Astrocyte (in vitro differentiated cells and primary cell): ENCODE measurements at regions not wholly inside any gene's neighbourhood (a gene's known extent, or its start where the extent isn't known, plus 50 kb on each side); places are given as distances from the start of the nearest gene placed in this dataset.

ENCODE experiments used
- DNase-seq: peaks from one replicate; pipeline ENCODE4 v3.0.0-alpha.2; 2010; ENCODE audit warnings: low read depth
- FAIRE-seq: peaks from 2 replicates; lab custom pipeline; 2011; peaks lifted over from hg19 to GRCh38; lab: Jason Lieb, UNC
- H2AFZ ChIP-seq: 2 replicates; pipeline ENCODE4 v1.6.0; 2012; ENCODE audit warnings: low read depth, low read length, inconsistent platforms
- H3K27ac ChIP-seq: 2 replicates; pipeline ENCODE4 v1.5.1; 2011; ENCODE audit warnings: low read depth, low read length, inconsistent platforms
- H3K27me3 ChIP-seq: 2 replicates; pipeline ENCODE4 v1.6.0; 2011; ENCODE audit warnings: low read length, inconsistent platforms; ENCODE audit not compliant: insufficient read depth
- H3K36me3 ChIP-seq: 2 replicates; pipeline ENCODE4 v1.5.1; 2011; ENCODE audit warnings: low read length, inconsistent platforms; ENCODE audit not compliant: insufficient read depth
- H3K4me1 ChIP-seq: 2 replicates; pipeline ENCODE4 v1.5.1; 2011; ENCODE audit warnings: low read length, inconsistent platforms; ENCODE audit not compliant: insufficient read depth
- H3K4me2 ChIP-seq: 2 replicates; pipeline ENCODE4 v1.6.0; 2012; ENCODE audit warnings: low read length, inconsistent platforms
- H3K4me3 ChIP-seq: 2 replicates; pipeline ENCODE4 v1.5.1; 2011; ENCODE audit warnings: low read depth, mild to moderate bottlenecking, low read length, inconsistent platforms; ENCODE audit not compliant: insufficient read depth
- H3K79me2 ChIP-seq: 2 replicates; pipeline ENCODE4 v1.6.0; 2012; ENCODE audit warnings: mild to moderate bottlenecking, low read length, inconsistent platforms; ENCODE audit not compliant: insufficient read depth
- H3K9ac ChIP-seq: 2 replicates; pipeline ENCODE4 v1.6.0; 2012; ENCODE audit warnings: mild to moderate bottlenecking, low read length, inconsistent platforms
- H3K9me3 ChIP-seq: 2 replicates; pipeline ENCODE4 v1.5.1; 2012; ENCODE audit warnings: low read depth, mild to moderate bottlenecking, low read length, inconsistent platforms; ENCODE audit not compliant: insufficient read depth
- H4K20me1 ChIP-seq: 2 replicates; pipeline ENCODE4 v1.6.0; 2012; ENCODE audit warnings: low read length, inconsistent platforms; ENCODE audit not compliant: insufficient read depth
- H3K27ac Mint-ChIP-seq: one replicate; pipeline ENCODE4 v1.8.0; 2021; ENCODE audit warnings: mild to moderate bottlenecking, mixed read lengths; ENCODE audit not compliant: unreplicated experiment
- H3K27me3 Mint-ChIP-seq: one replicate; pipeline ENCODE4 v1.8.0; 2021; ENCODE audit warnings: low read depth, mixed read lengths; ENCODE audit not compliant: unreplicated experiment
- H3K36me3 Mint-ChIP-seq: one replicate; pipeline ENCODE4 v1.8.0; 2021; ENCODE audit warnings: low read depth, mixed read lengths; ENCODE audit not compliant: unreplicated experiment
- H3K4me1 Mint-ChIP-seq: one replicate; pipeline ENCODE4 v1.8.0; 2021; ENCODE audit warnings: low read depth, mixed read lengths; ENCODE audit not compliant: unreplicated experiment
- H3K4me3 Mint-ChIP-seq: one replicate; pipeline ENCODE4 v1.8.0; 2021; ENCODE audit warnings: mild to moderate bottlenecking, moderate library complexity, mixed read lengths; ENCODE audit not compliant: unreplicated experiment
- H3K9me3 Mint-ChIP-seq: one replicate; pipeline ENCODE4 v1.8.0; 2021; ENCODE audit warnings: mild to moderate bottlenecking, mixed read lengths; ENCODE audit not compliant: unreplicated experiment
- EZH2 ChIP-seq: IDR thresholded peaks from 2 replicates; pipeline ENCODE4 v1.6.1; 2012; ENCODE audit warnings: mild to moderate bottlenecking, low read length, inconsistent platforms; ENCODE audit not compliant: insufficient read depth
- TF ChIP-seq, protein P1 (sequence below): IDR thresholded peaks from 2 replicates; pipeline ENCODE4 v1.5.1; 2011; ENCODE audit warnings: low read depth, mild to moderate bottlenecking, inconsistent platforms, low read length, moderate library complexity; ENCODE audit not compliant: insufficient read depth

DNA sequence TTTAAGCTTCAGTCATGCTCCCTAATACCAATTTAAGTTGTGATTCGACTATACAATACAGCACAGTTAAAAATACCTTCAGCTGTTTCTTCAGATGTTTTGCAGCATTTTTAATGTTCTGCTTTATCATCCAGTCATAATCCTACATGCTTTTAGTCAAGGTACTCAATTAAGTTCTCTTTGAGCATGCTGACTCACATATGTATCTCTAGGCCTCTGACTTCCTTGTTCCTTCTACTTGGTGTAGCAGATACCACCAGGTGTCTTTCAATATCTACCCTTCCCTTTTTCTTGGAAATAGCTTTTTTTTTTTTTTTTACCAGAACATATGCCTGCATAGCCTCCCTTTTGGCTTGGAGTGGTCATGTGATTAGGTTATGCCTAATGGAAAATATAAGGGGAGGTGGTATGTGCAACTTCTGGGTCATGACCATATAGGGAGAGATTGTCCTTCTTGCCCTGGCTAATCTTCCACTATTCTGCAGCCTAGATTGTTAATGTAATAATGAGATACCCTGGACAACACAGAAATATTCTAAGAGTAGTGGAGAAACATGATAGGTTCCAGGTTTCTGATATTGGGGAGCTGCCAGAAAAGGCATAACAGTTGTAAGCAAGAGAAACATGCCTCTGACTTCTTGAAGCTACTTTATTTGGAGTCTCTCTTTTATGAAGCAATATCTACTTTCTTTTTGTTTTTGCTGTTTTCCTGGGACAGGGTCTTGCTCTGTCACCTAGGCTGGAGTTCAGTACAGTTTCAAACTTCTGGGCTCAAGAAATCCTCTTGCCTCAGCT, 737.2 kb upstream of the SLIT2 start:
- no peak overlapping the region for H3K4me2 ChIP-seq
- H3K9me3 ChIP-seq: no peaks in the 10 kb centered on the region
- no peaks in the 10 kb centered on the region for H3K27me3 ChIP-seq
- DNase-seq (no peak), FAIRE-seq (no peak)
- no peaks in the 10 kb centered on the region for H3K36me3 ChIP-seq
- no peak overlapping the region for H3K27ac Mint-ChIP-seq
- H3K4me1 Mint-ChIP-seq: no peaks in the 10 kb centered on the region
- H3K4me1 ChIP-seq: no peaks in the 10 kb centered on the region
- TF ChIP-seq EZH2: no peak
- TF ChIP-seq, protein P1, sequence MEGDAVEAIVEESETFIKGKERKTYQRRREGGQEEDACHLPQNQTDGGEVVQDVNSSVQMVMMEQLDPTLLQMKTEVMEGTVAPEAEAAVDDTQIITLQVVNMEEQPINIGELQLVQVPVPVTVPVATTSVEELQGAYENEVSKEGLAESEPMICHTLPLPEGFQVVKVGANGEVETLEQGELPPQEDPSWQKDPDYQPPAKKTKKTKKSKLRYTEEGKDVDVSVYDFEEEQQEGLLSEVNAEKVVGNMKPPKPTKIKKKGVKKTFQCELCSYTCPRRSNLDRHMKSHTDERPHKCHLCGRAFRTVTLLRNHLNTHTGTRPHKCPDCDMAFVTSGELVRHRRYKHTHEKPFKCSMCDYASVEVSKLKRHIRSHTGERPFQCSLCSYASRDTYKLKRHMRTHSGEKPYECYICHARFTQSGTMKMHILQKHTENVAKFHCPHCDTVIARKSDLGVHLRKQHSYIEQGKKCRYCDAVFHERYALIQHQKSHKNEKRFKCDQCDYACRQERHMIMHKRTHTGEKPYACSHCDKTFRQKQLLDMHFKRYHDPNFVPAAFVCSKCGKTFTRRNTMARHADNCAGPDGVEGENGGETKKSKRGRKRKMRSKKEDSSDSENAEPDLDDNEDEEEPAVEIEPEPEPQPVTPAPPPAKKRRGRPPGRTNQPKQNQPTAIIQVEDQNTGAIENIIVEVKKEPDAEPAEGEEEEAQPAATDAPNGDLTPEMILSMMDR: no peak
- H2AFZ ChIP-seq: no peak overlapping the region
- no peaks in the 10 kb centered on the region for H3K27me3 Mint-ChIP-seq
- H3K4me3 ChIP-seq: no peak overlapping the region
- no peaks in the 10 kb centered on the region for H4K20me1 ChIP-seq
- H3K79me2 ChIP-seq: no peaks in the 10 kb centered on the region
- no peaks in the 10 kb centered on the region for H3K36me3 Mint-ChIP-seq
- H3K9me3 Mint-ChIP-seq: no peaks in the 10 kb centered on the region
- no peak overlapping the region for H3K4me3 Mint-ChIP-seq
- H3K9ac ChIP-seq: no peak overlapping the region
- H3K27ac ChIP-seq: no peak overlapping the region

DNA sequence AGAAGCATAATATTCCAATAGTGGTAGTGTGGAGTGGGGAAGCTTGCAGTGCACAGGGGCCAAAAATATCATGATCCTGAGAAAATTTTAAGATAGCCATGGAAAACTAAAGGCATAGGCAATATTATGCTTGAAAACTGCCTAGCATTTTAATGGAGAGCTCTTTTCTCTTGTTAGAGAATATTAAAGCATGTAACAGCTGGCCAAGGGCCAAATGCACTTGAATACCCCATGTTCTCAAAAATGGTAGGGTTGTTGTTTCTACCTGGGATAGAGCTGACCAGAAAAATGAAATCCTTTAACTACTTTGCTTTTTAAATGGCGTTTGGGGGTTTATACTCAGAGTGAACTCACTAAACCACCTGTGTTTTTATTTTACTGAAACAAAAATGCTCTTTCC, 739.6 kb upstream of the SLIT2 start:
- no peak overlapping the region for H2AFZ ChIP-seq
- H3K27ac Mint-ChIP-seq: no peak overlapping the region
- H3K4me3 ChIP-seq: no peak overlapping the region
- H3K4me1 Mint-ChIP-seq: no peaks in the 10 kb centered on the region
- H3K4me3 Mint-ChIP-seq: no peak overlapping the region
- H3K9me3 ChIP-seq: no peaks in the 10 kb centered on the region
- no peaks in the 10 kb centered on the region for H3K27me3 ChIP-seq
- H3K36me3 Mint-ChIP-seq: no peaks in the 10 kb centered on the region
- H3K9me3 Mint-ChIP-seq: no peaks in the 10 kb centered on the region
- TF ChIP-seq EZH2: no peak
- TF ChIP-seq, protein P1: no peak
- no peak for DNase-seq
- no peaks in the 10 kb centered on the region for H3K27me3 Mint-ChIP-seq
- H3K9ac ChIP-seq: no peak overlapping the region
- H3K4me1 ChIP-seq: no peaks in the 10 kb centered on the region
- no peaks in the 10 kb centered on the region for H3K79me2 ChIP-seq
- no peak overlapping the region for H3K27ac ChIP-seq
- H3K4me2 ChIP-seq: no peak overlapping the region
- no peaks in the 10 kb centered on the region for H3K36me3 ChIP-seq
- no peaks in the 10 kb centered on the region for H4K20me1 ChIP-seq
- no peak for FAIRE-seq

DNA sequence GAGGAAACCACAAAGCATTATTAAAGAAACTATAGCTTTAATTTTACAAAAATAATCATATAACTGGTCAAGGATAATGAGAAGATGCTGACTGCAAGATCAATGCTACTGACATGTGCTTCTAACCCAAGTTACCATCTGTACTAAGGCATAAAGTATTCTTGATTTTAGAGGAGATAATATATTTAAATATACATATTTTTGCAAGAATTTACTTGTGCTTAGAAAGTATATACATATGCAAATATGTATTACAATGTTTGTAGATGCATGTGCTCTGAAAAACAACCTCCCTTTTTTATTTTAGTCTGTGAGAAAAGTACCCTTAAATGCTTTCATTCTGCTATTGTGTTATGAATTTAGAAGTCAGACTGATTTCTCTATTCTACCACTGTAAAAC, 740.7 kb upstream of the SLIT2 start:
- H3K9ac ChIP-seq: no peak overlapping the region
- H4K20me1 ChIP-seq: no peaks in the 10 kb centered on the region
- no peak for DNase-seq
- Mint-ChIP-seq H3K27ac (no peak overlapping the region), H3K4me3 (no peak overlapping the region), H3K9me3 (no peaks in the 10 kb centered on the region), H3K36me3 (no peaks in the 10 kb centered on the region), H3K27me3 (no peaks in the 10 kb centered on the region), H3K4me1 (no peaks in the 10 kb centered on the region)
- no peaks in the 10 kb centered on the region for H3K27me3 ChIP-seq
- no peaks in the 10 kb centered on the region for H3K79me2 ChIP-seq
- no peaks in the 10 kb centered on the region for H3K9me3 ChIP-seq
- TF ChIP-seq, protein P1: no peak
- TF ChIP-seq EZH2: no peak
- no peak overlapping the region for H3K4me2 ChIP-seq
- no peaks in the 10 kb centered on the region for H3K4me1 ChIP-seq
- H3K27ac ChIP-seq: no peak overlapping the region
- no peak overlapping the region for H2AFZ ChIP-seq
- H3K4me3 ChIP-seq: no peak overlapping the region
- no peaks in the 10 kb centered on the region for H3K36me3 ChIP-seq
- no peak for FAIRE-seq
